ENCODE measurements at regions not wholly inside any gene's neighbourhood (a gene's known extent, or its start where the extent isn't known, plus 50 kb on each side); places are given as distances from the start of the nearest gene placed in this dataset.

DNA sequence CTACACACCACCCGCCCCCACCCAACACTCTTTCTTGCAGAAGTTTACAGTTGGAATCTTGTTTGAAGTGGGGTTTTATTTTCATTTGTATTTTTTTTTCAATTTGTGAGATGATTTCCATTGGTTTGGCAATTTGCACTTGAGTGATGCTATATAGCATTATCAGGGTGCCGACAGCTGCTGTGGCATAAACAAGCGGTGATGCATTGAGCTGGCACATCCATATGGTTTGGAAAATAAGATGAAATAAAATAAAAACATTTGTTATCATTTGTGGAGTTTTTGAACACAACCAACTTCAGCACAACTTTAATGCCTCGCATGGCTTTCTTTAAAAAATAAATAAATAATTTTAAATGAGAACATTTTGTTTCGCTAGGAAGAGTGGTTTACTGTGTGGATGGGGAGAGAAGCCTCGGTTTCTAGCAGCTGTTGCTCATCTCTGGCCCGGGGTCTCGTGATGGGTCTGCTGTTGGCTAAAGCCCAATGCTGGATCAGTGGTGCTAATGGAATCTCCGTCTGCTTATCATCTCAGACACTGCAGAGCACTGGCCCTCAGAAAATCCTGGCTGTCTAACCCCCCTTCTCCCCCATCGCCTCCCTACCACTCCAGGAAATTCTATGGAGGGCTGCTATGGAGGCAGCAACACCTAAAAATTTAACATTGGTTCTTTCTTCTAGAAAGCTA lies 192.3 kb upstream of the MAF start:
- TF ChIP-seq SIN3A (IDR thresholded peaks at IDR 0.05; ENCODE audit: borderline replicate concordance, insufficient read depth, low read depth, low read length) (no peak), TCF7L2 (IDR thresholded peaks at IDR 0.05; ENCODE audit: low read depth, low read length) (no peak), POLR2AphosphoS5 (IDR thresholded peaks at IDR 0.05; ENCODE audit: low read depth, low read length) (no peak)
- TF ChIP-seq, protein P1, sequence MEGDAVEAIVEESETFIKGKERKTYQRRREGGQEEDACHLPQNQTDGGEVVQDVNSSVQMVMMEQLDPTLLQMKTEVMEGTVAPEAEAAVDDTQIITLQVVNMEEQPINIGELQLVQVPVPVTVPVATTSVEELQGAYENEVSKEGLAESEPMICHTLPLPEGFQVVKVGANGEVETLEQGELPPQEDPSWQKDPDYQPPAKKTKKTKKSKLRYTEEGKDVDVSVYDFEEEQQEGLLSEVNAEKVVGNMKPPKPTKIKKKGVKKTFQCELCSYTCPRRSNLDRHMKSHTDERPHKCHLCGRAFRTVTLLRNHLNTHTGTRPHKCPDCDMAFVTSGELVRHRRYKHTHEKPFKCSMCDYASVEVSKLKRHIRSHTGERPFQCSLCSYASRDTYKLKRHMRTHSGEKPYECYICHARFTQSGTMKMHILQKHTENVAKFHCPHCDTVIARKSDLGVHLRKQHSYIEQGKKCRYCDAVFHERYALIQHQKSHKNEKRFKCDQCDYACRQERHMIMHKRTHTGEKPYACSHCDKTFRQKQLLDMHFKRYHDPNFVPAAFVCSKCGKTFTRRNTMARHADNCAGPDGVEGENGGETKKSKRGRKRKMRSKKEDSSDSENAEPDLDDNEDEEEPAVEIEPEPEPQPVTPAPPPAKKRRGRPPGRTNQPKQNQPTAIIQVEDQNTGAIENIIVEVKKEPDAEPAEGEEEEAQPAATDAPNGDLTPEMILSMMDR (IDR thresholded peaks at IDR 0.05), result no peak
- TF ChIP-seq, protein P2, sequence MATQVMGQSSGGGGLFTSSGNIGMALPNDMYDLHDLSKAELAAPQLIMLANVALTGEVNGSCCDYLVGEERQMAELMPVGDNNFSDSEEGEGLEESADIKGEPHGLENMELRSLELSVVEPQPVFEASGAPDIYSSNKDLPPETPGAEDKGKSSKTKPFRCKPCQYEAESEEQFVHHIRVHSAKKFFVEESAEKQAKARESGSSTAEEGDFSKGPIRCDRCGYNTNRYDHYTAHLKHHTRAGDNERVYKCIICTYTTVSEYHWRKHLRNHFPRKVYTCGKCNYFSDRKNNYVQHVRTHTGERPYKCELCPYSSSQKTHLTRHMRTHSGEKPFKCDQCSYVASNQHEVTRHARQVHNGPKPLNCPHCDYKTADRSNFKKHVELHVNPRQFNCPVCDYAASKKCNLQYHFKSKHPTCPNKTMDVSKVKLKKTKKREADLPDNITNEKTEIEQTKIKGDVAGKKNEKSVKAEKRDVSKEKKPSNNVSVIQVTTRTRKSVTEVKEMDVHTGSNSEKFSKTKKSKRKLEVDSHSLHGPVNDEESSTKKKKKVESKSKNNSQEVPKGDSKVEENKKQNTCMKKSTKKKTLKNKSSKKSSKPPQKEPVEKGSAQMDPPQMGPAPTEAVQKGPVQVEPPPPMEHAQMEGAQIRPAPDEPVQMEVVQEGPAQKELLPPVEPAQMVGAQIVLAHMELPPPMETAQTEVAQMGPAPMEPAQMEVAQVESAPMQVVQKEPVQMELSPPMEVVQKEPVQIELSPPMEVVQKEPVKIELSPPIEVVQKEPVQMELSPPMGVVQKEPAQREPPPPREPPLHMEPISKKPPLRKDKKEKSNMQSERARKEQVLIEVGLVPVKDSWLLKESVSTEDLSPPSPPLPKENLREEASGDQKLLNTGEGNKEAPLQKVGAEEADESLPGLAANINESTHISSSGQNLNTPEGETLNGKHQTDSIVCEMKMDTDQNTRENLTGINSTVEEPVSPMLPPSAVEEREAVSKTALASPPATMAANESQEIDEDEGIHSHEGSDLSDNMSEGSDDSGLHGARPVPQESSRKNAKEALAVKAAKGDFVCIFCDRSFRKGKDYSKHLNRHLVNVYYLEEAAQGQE (IDR thresholded peaks at IDR 0.05; ENCODE audit: insufficient read depth in 1 of 2, low read depth in 2 of 2, low read length in 1 of 2), result no peak
- Histone ChIP-seq H3K36me3 (ENCODE audit: control insufficient read depth, insufficient read depth, low read length) (no peaks in the 10 kb centered on the region), H3K4me3 (ENCODE audit: low read depth in 2 of 2, low read length in 2 of 2) (no peak overlapping the region), H3K27ac (ENCODE audit: low read length) (no peak overlapping the region), H3K27me3 (ENCODE audit: control insufficient read depth, insufficient read depth, low read length) (no peaks in the 10 kb centered on the region), H3K9me3 (ENCODE audit: control insufficient read depth, insufficient read depth, low read depth, low read length) (no peaks in the 10 kb centered on the region), H3K4me1 (ENCODE audit: control insufficient read depth, insufficient read depth, low read length) (no peaks in the 10 kb centered on the region)
- ChIA-PET CTCF (no interaction called here), POLR2A (no interaction called here)
- BruUV-seq (replicated peaks), result no TSS peak
- in situ Hi-C loops (cut with HindIII; ENCODE audit: low pct_unique_long_range_greater_than_20kb, low sequenced_read_pairs) (no loop called here), intact Hi-C loops (cut with micrococcal nuclease; ENCODE audit: unreplicated experiment) (no loop called here)
- DNase-seq (ENCODE audit: low read depth, low spot score), result no peak
- ATAC-seq, result no peak

DNA sequence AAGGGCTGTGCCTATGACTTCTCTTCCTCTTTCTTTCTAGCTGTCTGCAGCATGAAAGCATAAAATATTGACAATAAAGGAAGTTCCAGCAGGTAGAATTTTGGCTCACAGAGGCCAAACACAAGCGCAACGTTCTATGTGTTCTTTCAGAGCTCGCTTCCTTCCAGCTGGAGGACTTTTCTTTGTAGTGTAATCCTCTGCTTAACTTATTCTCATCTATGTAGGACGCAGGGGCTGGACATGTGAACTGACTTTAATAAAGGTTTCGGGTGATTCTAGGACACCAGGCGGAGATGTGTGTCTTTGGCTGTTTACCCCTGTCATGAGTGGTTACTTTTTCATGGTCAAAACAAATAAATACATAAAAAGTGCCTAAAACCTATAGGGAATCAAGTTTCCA lies 191.5 kb upstream of the MAF start:
- Histone ChIP-seq H3K27me3 (ENCODE audit: control insufficient read depth, insufficient read depth, low read length) (no peaks in the 10 kb centered on the region), H3K4me3 (ENCODE audit: low read depth in 2 of 2, low read length in 2 of 2) (no peak overlapping the region), H3K27ac (ENCODE audit: low read length) (no peak overlapping the region), H3K36me3 (ENCODE audit: control insufficient read depth, insufficient read depth, low read length) (no peaks in the 10 kb centered on the region), H3K4me1 (ENCODE audit: control insufficient read depth, insufficient read depth, low read length) (no peaks in the 10 kb centered on the region), H3K9me3 (ENCODE audit: control insufficient read depth, insufficient read depth, low read depth, low read length) (no peaks in the 10 kb centered on the region)
- ChIA-PET CTCF (no interaction called here), POLR2A (no interaction called here)
- TF ChIP-seq, protein P1 (IDR thresholded peaks at IDR 0.05), result no peak
- TF ChIP-seq TCF7L2 (IDR thresholded peaks at IDR 0.05; ENCODE audit: low read depth, low read length), result no peak
- DNase-seq (ENCODE audit: low read depth, low spot score) (no peak), ATAC-seq (no peak)
- intact Hi-C loops (cut with micrococcal nuclease; ENCODE audit: unreplicated experiment) (no loop called here), in situ Hi-C loops (cut with HindIII; ENCODE audit: low pct_unique_long_range_greater_than_20kb, low sequenced_read_pairs) (no loop called here)
- no TSS peak for BruUV-seq (replicated peaks)
